ENCODE measurements at regions not wholly inside any gene's neighbourhood (a gene's known extent, or its start where the extent isn't known, plus 50 kb on each side); places are given as distances from the start of the nearest gene placed in this dataset.

- DNase-seq (ENCODE audit: extremely low spot score, unreplicated experiment): no peak
- H3K27me3 Mint-ChIP-seq: no peaks in the 10 kb centered on the region
- no peak for TF ChIP-seq CTCF (conservative IDR thresholded peaks at IDR 0.05)
- H3K36me3 Mint-ChIP-seq: no peaks in the 10 kb centered on the region
- no peak overlapping the region for H3K4me3 Mint-ChIP-seq
- no peak overlapping the region for H3K27ac Mint-ChIP-seq
- H3K9me3 Mint-ChIP-seq: no peaks in the 10 kb centered on the region
- no peaks in the 10 kb centered on the region for H3K4me1 Mint-ChIP-seq (ENCODE audit: unreplicated experiment)
Measured at GRCh38 chr2:34107811-34108210, 508.7 kb upstream of the FAM98A start.

GRCh38 chr2:34105006-34105767 lies 506.1 kb upstream of the FAM98A start:
- H3K27ac Mint-ChIP-seq: no peak overlapping the region

GRCh38 chr2:34104601-34105000 lies 505.5 kb upstream of the FAM98A start:
- Mint-ChIP-seq H3K9me3 (no peaks in the 10 kb centered on the region), H3K4me3 (no peak overlapping the region), H3K4me1 (ENCODE audit: unreplicated experiment) (no peaks in the 10 kb centered on the region), H3K27me3 (peaks cover 4% of the 10 kb centered on the region), H3K36me3 (no peaks in the 10 kb centered on the region), H3K27ac (no peak overlapping the region)
- no peak for TF ChIP-seq CTCF (conservative IDR thresholded peaks at IDR 0.05)
- no peak for DNase-seq (ENCODE audit: extremely low spot score, unreplicated experiment)

More at GRCh38 chr2:34105006-34105767, 506.1 kb upstream of the FAM98A start:
- Mint-ChIP-seq H3K4me3 (no peak overlapping the region), H3K9me3 (no peaks in the 10 kb centered on the region), H3K27me3 (peaks cover under 1% of the 10 kb centered on the region), H3K4me1 (ENCODE audit: unreplicated experiment) (no peaks in the 10 kb centered on the region), H3K36me3 (no peaks in the 10 kb centered on the region)
- DNase-seq (ENCODE audit: extremely low spot score, unreplicated experiment): no peak
- no peak for TF ChIP-seq CTCF (conservative IDR thresholded peaks at IDR 0.05)

- DNase-seq (ENCODE audit: extremely low spot score, unreplicated experiment): no peak
- no peaks in the 10 kb centered on the region for H3K36me3 Mint-ChIP-seq
- no peaks in the 10 kb centered on the region for H3K9me3 Mint-ChIP-seq
- peaks cover 4% of the 10 kb centered on the region for H3K27me3 Mint-ChIP-seq
- no peak for TF ChIP-seq CTCF (conservative IDR thresholded peaks at IDR 0.05)
- no peak overlapping the region for H3K27ac Mint-ChIP-seq
- no peaks in the 10 kb centered on the region for H3K4me1 Mint-ChIP-seq (ENCODE audit: unreplicated experiment)
- H3K4me3 Mint-ChIP-seq: no peak overlapping the region
Measured at GRCh38 chr2:34103437-34103836, 504.3 kb upstream of the FAM98A start.

GRCh38 chr2:34102339-34102738 lies 503.2 kb upstream of the FAM98A start:
- no peak for DNase-seq (ENCODE audit: extremely low spot score, unreplicated experiment)
- Mint-ChIP-seq H3K27me3 (peaks cover 4% of the 10 kb centered on the region), H3K4me1 (ENCODE audit: unreplicated experiment) (no peaks in the 10 kb centered on the region), H3K27ac (no peak overlapping the region), H3K9me3 (no peaks in the 10 kb centered on the region), H3K4me3 (no peak overlapping the region), H3K36me3 (no peaks in the 10 kb centered on the region)
- no peak for TF ChIP-seq CTCF (conservative IDR thresholded peaks at IDR 0.05)
